K562 (cell line): ENCODE measurements at regions not wholly inside any gene's neighbourhood (a gene's known extent, or its start where the extent isn't known, plus 50 kb on each side); places are given as distances from the start of the nearest gene placed in this dataset.

ENCODE experiments used
- ATAC-seq: fragments of 200-7000 bp; cut with Tn5 transposase; 3 replicates; pipeline ENCODE4 v1.9.1; 2020; ENCODE audit warnings: moderate library complexity
- BruUV-seq: library from RNA; stranded (reverse); fragments of 400-500 nt; replicated peaks from 2 replicates; lab custom pipeline; 2021; lab: Mats Ljungman, UMichigan
- CTCF ChIA-PET: fragments of 300-600 bp; formaldehyde crosslinking; extraction: SDS; loops from one replicate; lab custom pipeline; 2021; ENCODE audit warnings: low intra/inter-chr PET ratio; lab: Yijun Ruan, JAX
- POLR2A ChIA-PET: fragments of 300-600, 350-650 bp; sonication (Branson Sonifier 250); formaldehyde crosslinking; extraction: SDS; loops from one replicate; lab custom pipeline; 2021; ENCODE audit warnings: antibody characterized with exemption, inconsistent platforms; lab: Yijun Ruan, JAX
- DNase-seq, 4 experiments: peaks; one replicate each; pipeline versions ENCODE4 v3.0.0 to v3.0.0-alpha.2; 2011 to 2018; ENCODE audit warnings: low spot score in 3 of 4, mixed read lengths in 3 of 4; ENCODE audit errors: extremely low read depth in 1 of 4
- FAIRE-seq: peaks from 2 replicates; lab custom pipeline; 2011; peaks lifted over from hg19 to GRCh38; lab: Jason Lieb, UNC
- H2AFZ ChIP-seq: 2 replicates; pipeline ENCODE4 v1.6.0; 2011; ENCODE audit warnings: low read depth, low read length, control low read depth, inconsistent platforms
- H3K27ac ChIP-seq: fragments of 200-600 bp; 3 replicates; pipeline ENCODE4 v1.8.0; 2011; ENCODE audit warnings: low read depth, mild to moderate bottlenecking, control low read depth, inconsistent platforms, low read length, moderate library complexity, mixed read lengths; ENCODE audit errors: extremely low read depth
- H3K27me3 ChIP-seq, 2 experiments: fragments of 300-600 bp in 1 of 2; 2 replicates in 1 of 2; 3 replicates in 1 of 2; pipeline versions ENCODE4 v1.6.0 to v1.8.0; 2011; ENCODE audit warnings: inconsistent platforms in 2 of 2, low read length in 2 of 2, mild to moderate bottlenecking in 1 of 2, mixed read lengths in 1 of 2, moderate library complexity in 1 of 2; ENCODE audit not compliant: control insufficient read depth in 2 of 2, insufficient read depth in 2 of 2
- H3K36me3 ChIP-seq: fragments of 300-600 bp; 3 replicates; pipeline ENCODE4 v1.8.0; 2011; ENCODE audit warnings: mild to moderate bottlenecking, low read length, inconsistent platforms; ENCODE audit not compliant: control insufficient read depth, insufficient read depth
- H3K4me1 ChIP-seq, 2 experiments: fragments of 200-600 bp in 1 of 2; replicated peaks in 1 of 2; 2 replicates in 1 of 2; 3 replicates in 1 of 2; pipeline versions ENCODE4 v1.5.1 to v1.8.0; 2011; ENCODE audit warnings: inconsistent platforms in 2 of 2, low read length in 2 of 2, mild to moderate bottlenecking in 1 of 2, mixed read lengths in 1 of 2, moderate library complexity in 1 of 2; ENCODE audit not compliant: control insufficient read depth in 2 of 2, insufficient read depth in 2 of 2
- H3K4me2 ChIP-seq: 2 replicates; pipeline ENCODE4 v1.6.1; 2011; ENCODE audit warnings: low read length, control low read depth, inconsistent platforms, mixed read lengths; ENCODE audit not compliant: insufficient read depth
- H3K4me3 ChIP-seq: fragments of 200-600 bp; sonication (generic), shearing (Covaris generic); 2 replicates; pipeline ENCODE4 v1.5.1; 2016; ENCODE audit warnings: control low read depth, inconsistent platforms
- H3K79me2 ChIP-seq: fragments of 200-600 bp; 3 replicates; pipeline ENCODE4 v1.8.0; 2011; ENCODE audit warnings: low read length, inconsistent platforms; ENCODE audit not compliant: control insufficient read depth, insufficient read depth
- H3K9ac ChIP-seq, 2 experiments: 2 replicates each; pipeline versions ENCODE4 v1.6.0 to v1.6.1; 2011; ENCODE audit warnings: low read depth in 2 of 2, low read length in 2 of 2, control low read depth in 1 of 2, inconsistent platforms in 1 of 2, mild to moderate bottlenecking in 1 of 2, mixed read lengths in 1 of 2; ENCODE audit not compliant: insufficient read depth in 1 of 2
- H3K9me1 ChIP-seq: one replicate; pipeline ENCODE4 v1.6.0; 2011; ENCODE audit warnings: inconsistent platforms, mild to moderate bottlenecking, low read length, moderate library complexity; ENCODE audit not compliant: control insufficient read depth, insufficient read depth
- H3K9me3 ChIP-seq: replicated peaks from 2 replicates; pipeline ENCODE4 v1.5.1; 2011; ENCODE audit warnings: low read depth, low read length, inconsistent platforms; ENCODE audit not compliant: control insufficient read depth, insufficient read depth
- H4K20me1 ChIP-seq: replicated peaks from 2 replicates; pipeline ENCODE4 v1.6.1; 2011; ENCODE audit warnings: low read length, inconsistent platforms, mixed read lengths; ENCODE audit not compliant: control insufficient read depth, insufficient read depth
- GTF2A2 ChIP-seq: IDR thresholded peaks from 2 replicates; pipeline ENCODE4 v1.6.1; 2016; ENCODE audit warnings: mild to moderate bottlenecking, missing genetic modification characterization, missing compliant biosample characterization
- HOXB6 ChIP-seq: fragments of 250-450 bp; sonication (Bioruptor Pico); IDR thresholded peaks from 2 replicates; pipeline ENCODE4 v1.5.1; 2022; ENCODE audit warnings: mild to moderate bottlenecking, borderline replicate concordance
- PTBP1 ChIP-seq: fragments of 200-400 bp; formaldehyde crosslinking; IDR thresholded peaks from 2 replicates; pipeline ENCODE4 v1.6.1; 2017; ENCODE audit warnings: low read depth, low read length
- TAF9B ChIP-seq: fragments of 450-650 bp; IDR thresholded peaks from 2 replicates; pipeline ENCODE4 v1.6.1; 2018; ENCODE audit warnings: mild to moderate bottlenecking; ENCODE audit not compliant: partially characterized antibody
- ZNF140 ChIP-seq: fragments of 250-450 bp; sonication (Bioruptor Pico); IDR thresholded peaks from 2 replicates; pipeline ENCODE4 v1.8.0; 2021; ENCODE audit warnings: moderate library complexity, mild to moderate bottlenecking, inconsistent platforms
- ZNF644 ChIP-seq: fragments of 200-800 bp; sonication (Bioruptor generic); IDR thresholded peaks from 2 replicates; pipeline ENCODE4 v1.6.1; 2016; ENCODE audit warnings: low read depth, missing genetic modification characterization, missing compliant biosample characterization
- WGBS: fragments of 100-300 bp; shearing (Covaris generic); methylation state at CpG from one replicate; pipeline ENCODE4 v1.1.6; 2016; ENCODE audit warnings: low coverage, mixed read lengths; ENCODE audit not compliant: insufficient coverage; ENCODE audit errors: missing lambda C conversion rate; 5-methylcytosine and 5-hydroxymethylcytosine counted together
- in situ Hi-C: fragments of 300-500 bp; cut with MboI; formaldehyde crosslinking; loops from 4 replicates; pipeline ENCODE4 v1.15.0; 2018; ENCODE audit warnings: inconsistent platforms, mixed read lengths
- intact Hi-C: fragments of 100-400 bp; cut with micrococcal nuclease; formaldehyde crosslinking; loops from 2 replicates; pipeline ENCODE4 v1.14.2; 2022
- TF ChIP-seq, protein P1 (sequence below): conservative IDR thresholded peaks from 2 replicates; pipeline ENCODE4 v1.6.1; 2011; ENCODE audit warnings: low read depth, mild to moderate bottlenecking, low read length; ENCODE audit not compliant: control insufficient read depth

DNA sequence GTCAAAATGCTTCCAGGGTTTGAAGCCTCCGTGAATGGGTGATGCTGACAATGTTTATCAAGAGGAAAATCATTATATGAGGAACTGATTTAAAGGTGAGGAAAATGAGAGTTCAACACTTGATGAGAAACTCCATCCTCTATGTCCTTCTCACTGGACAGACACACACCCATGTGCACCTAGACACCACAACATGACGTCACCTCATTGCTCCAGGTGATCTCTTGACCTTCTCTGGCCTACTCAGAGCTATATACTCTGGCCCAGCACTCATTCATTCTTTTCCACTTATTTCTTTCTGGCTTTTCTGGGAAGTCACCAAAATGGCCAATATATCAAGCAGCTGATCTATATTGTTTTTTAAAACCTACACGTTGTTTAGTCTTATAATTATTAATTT lies 778.7 kb upstream of the PCDH20 start:
- Histone ChIP-seq H3K4me2 (no peak overlapping the region), H3K4me3 (no peak overlapping the region), H3K27ac (no peak overlapping the region), H3K9ac (no peak overlapping the region), H3K79me2 (no peaks in the 10 kb centered on the region), H3K9me1 (no peaks in the 10 kb centered on the region), H3K36me3 (no peaks in the 10 kb centered on the region), H2AFZ (no peak overlapping the region), H3K9me3 (no peaks in the 10 kb centered on the region), H4K20me1 (no peaks in the 10 kb centered on the region), H3K27me3 (no peaks in the 10 kb centered on the region), H3K4me1 (no peaks in the 10 kb centered on the region)
- FAIRE-seq = no peak
- ChIA-PET POLR2A (no interaction called here), CTCF (no interaction called here)
- WGBS = 0% methylated on average over 2 of the region's 3 CpGs
- in situ Hi-C loops = no loop called here
- TF ChIP-seq TAF9B (no peak), PTBP1 (no peak)
- no peak for DNase-seq
- no peak for ATAC-seq
- intact Hi-C loops = no loop called here
- no TSS peak for BruUV-seq

DNA sequence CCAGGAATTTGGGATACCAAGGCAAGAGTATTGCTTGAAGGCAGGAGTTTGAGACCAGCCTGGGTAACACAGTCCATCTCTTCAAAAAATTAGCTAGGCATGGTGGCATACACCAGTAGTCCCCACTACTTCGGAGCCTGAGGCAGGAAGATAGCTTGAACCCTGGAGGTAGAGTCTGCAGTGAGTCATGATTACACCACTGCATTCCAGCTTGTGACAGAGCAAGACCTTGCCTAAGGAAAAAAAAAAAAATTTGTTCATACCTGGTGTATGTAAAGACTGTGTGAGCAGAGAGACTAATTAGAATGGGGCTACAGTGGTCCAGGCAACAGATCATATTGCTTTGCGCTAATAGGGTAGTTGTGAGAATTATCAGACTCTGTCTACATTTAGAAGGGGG lies 778.3 kb upstream of the PCDH20 start:
- in situ Hi-C loops (no loop called here), intact Hi-C loops (no loop called here)
- no peak overlapping the region for H3K4me2 ChIP-seq
- H3K9me1 ChIP-seq = no peaks in the 10 kb centered on the region
- no peak for ATAC-seq
- no peaks in the 10 kb centered on the region for H3K27me3 ChIP-seq
- no peaks in the 10 kb centered on the region for H3K9me3 ChIP-seq
- H3K4me3 ChIP-seq = no peak overlapping the region
- no peak overlapping the region for H3K27ac ChIP-seq
- ChIA-PET CTCF (no interaction called here), POLR2A (no interaction called here)
- H3K79me2 ChIP-seq = no peaks in the 10 kb centered on the region
- no peaks in the 10 kb centered on the region for H4K20me1 ChIP-seq
- H3K4me1 ChIP-seq = no peaks in the 10 kb centered on the region
- no TSS peak for BruUV-seq
- no peak overlapping the region for H2AFZ ChIP-seq
- FAIRE-seq = no peak
- no peak for DNase-seq
- 0% methylated on average over 1 of the region's 2 CpGs for WGBS
- H3K36me3 ChIP-seq = no peaks in the 10 kb centered on the region
- no peak overlapping the region for H3K9ac ChIP-seq
- no peak for TF ChIP-seq ZNF644 (tag)
- no peak for TF ChIP-seq GTF2A2 (tag)
- TF ChIP-seq, protein P1, sequence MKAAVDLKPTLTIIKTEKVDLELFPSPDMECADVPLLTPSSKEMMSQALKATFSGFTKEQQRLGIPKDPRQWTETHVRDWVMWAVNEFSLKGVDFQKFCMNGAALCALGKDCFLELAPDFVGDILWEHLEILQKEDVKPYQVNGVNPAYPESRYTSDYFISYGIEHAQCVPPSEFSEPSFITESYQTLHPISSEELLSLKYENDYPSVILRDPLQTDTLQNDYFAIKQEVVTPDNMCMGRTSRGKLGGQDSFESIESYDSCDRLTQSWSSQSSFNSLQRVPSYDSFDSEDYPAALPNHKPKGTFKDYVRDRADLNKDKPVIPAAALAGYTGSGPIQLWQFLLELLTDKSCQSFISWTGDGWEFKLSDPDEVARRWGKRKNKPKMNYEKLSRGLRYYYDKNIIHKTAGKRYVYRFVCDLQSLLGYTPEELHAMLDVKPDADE = no peak
- TF ChIP-seq ZNF140 = no peak
- no peak for TF ChIP-seq HOXB6 (CRISPR knock-in tag)
